ENCODE measurements at regions not wholly inside any gene's neighbourhood (a gene's known extent, or its start where the extent isn't known, plus 50 kb on each side); places are given as distances from the start of the nearest gene placed in this dataset.
"Not testable (repeated sequence)": the region's sequence is repeated elsewhere in the genome, so short reads cannot be mapped to it uniquely, and the experiment has no call there.

DNA sequence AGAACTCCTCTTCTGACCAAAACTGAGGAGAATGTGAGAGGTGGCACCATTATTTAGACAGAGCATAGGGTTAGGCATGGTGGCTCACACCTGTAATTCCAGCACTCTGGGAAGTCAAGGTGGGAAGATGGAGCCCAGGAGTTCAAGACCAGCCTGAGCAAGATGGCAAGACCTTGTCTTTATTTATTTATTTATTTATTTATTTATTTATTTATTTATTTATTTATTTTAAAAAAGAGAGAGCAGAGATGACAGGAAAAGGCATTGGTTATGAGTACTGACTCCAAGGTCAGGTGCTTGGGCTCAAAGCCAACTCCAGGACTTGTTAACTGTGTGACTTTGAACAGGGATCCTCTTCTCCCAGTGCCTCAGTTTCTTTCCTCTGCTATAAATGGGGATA is 217.7 kb downstream of the MEX3B start:
- no peak for DNase-seq (ENCODE audit: extremely low read depth in 1 of 2, low read depth in 1 of 2)

DNA sequence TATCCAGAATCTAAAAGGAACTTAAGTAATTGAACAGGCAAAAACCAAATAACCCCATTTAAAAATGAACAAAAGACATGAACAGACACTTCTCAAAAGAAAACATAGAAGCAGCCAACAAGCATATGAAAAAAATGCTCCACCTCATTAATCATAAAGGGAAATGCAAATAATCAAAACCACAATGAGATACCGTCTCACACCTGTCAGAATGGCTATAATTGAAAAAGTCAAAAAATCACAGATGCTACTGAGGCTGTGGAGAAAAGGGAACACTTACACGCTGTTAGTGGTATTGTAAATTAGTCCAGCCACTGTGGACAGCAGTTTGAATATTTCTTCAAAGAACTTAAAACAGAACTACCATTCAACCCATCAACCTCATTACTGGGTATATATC is 220.7 kb downstream of the MEX3B start:
- DNase-seq (ENCODE audit: extremely low read depth in 1 of 2, low read depth in 1 of 2), result no peak

DNA sequence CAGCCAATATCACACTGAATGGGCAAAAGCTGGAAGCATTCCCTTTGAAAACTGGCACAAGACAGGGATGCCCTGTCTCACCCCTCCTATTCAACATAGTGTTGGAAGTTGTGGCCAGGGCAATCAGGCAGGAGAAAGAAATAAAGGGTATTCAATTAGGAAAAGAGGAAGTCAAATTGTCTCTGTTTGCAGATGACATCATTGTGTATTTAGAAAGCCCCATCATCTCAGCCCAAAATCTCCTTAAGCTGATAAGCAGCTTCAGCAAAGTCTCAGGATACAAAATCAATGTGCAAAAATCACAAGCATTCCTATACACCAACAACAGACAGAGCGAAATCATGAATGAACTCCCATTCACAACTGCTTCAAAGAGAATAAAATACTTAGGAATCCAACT is 223.2 kb downstream of the MEX3B start:
- DNase-seq (ENCODE audit: extremely low read depth in 1 of 2, low read depth in 1 of 2), result not testable (repeated sequence)

DNA sequence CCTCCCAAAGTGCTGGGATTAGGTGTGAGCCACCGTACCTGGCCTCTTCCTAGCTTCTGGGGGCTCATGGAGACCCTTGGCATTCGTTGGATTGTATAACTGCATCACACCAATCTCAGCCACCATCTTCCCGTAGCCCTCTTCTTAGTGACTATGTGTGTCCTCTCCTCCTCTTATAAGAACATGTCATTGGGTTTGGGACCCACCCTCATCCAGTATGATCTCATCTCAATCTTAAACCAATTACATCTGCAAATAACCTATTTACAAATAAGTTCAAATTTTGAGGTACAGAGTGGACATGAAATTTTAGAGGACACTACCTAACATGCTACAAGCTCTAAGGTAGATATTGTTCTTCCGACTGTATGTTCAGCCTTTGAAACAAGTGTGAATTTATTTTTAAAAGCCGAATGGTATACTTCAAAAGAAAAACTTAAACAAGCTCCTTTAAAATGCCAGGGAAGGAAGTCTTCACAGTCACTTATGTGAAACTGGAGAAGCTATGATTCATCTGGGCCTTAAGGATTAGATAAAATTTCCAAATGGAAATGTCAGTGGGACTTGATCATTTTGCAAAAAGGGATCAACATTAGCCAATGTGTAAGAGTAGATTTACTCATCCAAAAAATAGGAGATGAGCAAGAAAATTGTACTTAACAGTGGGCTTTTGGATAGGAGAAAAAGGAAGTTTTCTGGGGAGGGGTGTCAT is 225.7 kb downstream of the MEX3B start:
- DNase-seq (ENCODE audit: extremely low read depth in 1 of 2, low read depth in 1 of 2), result no peak

DNA sequence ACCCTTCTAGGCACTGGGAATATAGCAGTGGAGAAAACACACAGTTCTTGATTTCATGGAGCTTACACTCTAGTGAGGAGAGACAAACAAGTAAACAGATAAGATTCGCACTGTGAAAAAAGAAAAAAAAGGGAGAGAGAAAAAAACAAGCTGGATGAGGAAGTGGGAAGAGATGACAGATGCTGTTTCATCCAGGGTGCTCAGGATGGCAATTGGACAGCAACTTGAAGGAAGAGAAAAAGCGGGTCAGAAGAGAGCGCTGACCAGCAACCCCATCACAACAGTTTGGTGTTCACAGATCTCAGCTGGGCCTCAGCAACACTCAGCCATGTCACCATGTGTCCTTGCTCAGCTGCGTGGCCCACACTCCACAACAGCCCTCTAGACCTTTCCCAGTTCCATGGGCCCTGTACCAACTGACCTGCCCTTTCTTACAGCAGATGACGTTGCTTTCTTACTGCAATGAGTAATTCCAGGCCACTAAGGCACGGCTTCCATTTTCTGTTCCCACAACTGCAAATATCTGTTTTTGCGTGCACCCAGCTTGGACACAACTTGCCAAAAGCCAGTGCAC is 230.8 kb downstream of the MEX3B start:
- DNase-seq (ENCODE audit: extremely low read depth in 1 of 2, low read depth in 1 of 2), result no peak

DNA sequence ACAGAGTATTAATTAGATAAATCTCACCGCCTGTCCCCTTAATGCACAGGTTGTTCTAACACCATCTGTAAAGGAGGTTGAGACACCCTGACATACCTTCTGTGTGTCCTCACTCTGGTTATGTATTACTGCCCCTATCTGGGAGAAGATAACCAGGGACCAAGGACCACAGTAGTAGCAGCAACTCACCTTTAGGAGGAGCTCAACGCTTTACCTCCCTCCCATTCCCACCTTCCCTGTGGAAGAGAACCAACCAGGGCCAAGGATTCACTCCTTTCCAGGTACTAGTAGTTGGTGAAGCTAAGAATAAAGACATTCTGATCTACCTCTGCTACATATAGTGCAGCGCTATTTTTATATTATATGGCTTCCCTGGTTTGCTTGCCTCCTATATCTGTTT is 232.6 kb downstream of the MEX3B start:
- no peak for DNase-seq (ENCODE audit: extremely low read depth in 1 of 2, low read depth in 1 of 2)

DNA sequence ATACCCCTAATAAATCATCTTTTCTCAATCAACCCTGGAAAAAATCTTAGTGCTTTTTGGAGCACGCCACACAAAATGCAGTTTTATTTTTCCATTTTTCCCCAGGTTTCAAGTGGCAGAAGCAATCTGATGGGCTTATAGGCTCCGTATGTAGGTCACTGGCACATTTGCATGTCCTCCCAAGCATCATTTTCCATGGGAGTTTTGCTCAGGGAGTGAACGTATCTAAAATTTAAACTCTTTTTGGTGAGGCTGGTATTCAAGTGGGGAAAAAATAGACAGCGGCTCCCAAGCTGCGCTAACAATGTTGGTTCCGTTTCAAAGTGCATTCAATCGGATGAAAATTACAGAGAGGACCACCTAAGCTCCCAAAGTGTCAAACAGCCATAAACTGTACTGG is 233.4 kb downstream of the MEX3B start:
- no peak for DNase-seq (ENCODE audit: extremely low read depth in 1 of 2, low read depth in 1 of 2)

DNA sequence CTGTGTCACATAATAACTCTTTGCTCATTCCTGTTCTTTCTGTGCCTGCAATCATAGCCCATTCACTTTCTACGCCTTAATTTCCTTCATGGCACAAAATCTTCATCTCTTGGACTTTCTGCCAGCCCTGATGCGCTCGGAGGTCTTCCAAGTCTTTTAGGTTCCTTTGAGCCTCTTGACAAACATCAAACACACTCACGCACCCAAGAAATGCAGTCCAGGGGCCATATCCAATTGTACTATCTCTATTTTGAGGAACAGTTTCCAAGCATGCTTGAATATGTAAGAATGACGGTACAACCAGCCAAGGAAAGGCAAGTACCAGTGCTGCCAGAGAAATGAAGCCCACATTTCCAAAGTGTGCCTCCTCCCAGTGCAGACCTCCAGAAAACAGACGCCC is 234.1 kb downstream of the MEX3B start:
- no peak for DNase-seq (ENCODE audit: extremely low read depth in 1 of 2, low read depth in 1 of 2)

DNA sequence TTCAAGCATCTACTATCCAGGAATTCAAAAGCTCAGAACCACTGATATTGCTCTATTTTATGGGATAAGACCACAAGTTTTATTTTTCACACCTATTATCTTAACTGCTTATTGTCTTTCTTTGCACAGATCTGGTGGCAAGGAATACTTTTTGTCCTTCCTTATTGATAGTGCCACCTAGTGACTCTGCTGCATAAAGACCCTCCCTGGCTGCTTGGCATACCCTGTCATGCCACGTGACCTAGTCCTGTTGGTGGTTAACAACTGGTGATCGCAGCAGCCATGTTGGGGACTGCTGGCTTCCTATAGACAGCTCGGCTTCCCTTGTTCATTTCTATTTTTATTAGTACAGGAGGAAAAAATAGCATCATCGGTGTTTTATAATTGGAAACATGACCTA is 236.3 kb downstream of the MEX3B start:
- DNase-seq (ENCODE audit: extremely low read depth in 1 of 2, low read depth in 1 of 2), result peak in 1 of 2 donors; percentile 3

DNA sequence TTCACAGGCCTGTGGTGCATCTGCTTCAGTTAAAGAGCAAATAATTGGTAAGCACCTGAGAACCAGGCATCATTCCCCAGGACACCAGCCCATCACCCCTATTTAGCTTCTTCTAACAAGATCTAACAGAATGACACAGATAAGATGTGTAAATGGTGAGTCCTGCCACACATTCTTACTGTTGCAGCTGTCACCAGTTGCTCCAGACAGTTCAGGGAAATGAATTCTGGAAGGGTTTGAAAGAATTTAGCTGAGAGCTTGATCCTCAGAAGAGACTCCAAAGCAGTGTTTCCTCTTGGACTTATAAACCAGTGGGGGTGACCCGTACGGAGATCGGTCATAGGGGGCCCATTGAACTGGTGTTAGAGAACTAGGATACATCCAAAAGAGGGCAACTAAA is 238.0 kb downstream of the MEX3B start:
- DNase-seq (ENCODE audit: extremely low read depth in 1 of 2, low read depth in 1 of 2), result no peak

DNA sequence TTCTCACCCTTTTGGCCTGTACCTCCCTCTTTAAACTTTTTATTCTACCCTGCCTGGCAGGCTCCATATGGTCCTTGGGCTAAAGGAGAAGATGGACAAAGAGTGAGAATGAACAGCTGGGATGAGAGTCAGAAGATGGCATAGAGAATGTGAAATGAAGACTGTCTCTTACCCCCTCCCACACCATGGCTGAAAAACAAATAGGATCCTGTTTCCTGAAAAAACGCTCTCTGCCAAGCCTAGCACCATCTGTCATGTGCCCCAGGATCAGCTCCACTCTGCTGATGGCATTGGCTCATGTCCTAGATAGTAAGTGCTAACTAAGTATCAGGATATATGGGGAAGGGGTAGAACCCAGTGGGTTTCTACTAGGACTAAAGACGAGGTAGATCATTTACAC is 238.6 kb downstream of the MEX3B start:
- no peak for DNase-seq (ENCODE audit: extremely low read depth in 1 of 2, low read depth in 1 of 2)

DNA sequence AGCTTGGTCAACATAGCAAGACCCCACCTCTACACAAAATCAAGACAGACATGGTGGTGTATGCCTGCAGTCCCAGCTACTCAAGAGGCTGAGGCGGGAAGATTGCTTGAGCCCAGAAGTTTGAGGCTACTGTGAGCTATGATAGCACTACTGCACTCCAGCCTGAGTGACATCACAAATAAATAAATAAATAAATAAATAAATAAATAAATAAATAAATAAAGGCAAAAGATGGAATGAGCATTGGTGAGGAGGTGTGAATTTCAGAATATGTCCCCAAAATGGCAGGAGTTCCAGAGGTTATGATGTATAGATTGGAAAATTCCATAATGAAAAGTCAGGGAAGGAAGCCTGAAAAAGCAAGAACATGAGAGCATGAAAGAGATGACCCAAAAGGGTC is 249.9 kb downstream of the MEX3B start:
- no peak for DNase-seq (ENCODE audit: extremely low read depth in 1 of 2, low read depth in 1 of 2)

DNA sequence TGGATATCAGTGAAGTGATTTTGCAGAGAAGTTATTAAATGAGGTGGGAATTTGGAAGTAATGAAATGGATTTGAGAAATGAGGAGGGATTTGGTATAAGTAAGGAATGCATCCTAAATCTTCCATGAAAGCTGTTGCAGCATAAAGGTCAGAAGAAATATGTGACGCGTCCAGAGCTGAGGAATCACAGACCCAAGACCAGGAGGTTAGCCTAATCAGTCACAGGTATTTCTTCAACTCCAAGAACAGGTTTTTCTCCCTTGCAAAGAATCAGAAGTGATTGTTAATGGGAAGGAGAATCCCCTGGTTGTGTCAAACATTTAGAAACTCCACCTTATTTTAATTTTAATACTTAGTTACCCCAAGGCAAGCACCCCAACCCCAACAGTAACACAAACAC is 253.2 kb downstream of the MEX3B start:
- DNase-seq (ENCODE audit: extremely low read depth in 1 of 2, low read depth in 1 of 2), result no peak

DNA sequence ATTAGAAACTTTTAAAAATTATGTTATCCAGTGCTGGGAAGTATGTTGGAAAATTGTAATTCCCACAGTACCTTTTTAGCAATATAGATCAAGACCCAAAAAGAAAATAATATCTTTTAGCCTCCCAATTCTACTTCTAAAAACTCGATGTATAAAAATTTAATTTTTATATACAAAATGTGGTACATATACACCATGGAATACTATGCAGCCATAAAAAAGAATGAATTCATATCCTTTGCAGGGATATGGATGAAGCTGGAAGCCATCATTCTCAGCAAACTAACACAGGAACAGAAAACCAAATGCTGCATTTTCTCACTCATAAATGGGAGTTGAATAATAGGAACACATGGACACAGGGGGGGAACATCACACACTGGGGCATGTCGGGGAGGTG is 254.5 kb downstream of the MEX3B start:
- not testable (repeated sequence) for DNase-seq (ENCODE audit: extremely low read depth in 1 of 2, low read depth in 1 of 2)

DNA sequence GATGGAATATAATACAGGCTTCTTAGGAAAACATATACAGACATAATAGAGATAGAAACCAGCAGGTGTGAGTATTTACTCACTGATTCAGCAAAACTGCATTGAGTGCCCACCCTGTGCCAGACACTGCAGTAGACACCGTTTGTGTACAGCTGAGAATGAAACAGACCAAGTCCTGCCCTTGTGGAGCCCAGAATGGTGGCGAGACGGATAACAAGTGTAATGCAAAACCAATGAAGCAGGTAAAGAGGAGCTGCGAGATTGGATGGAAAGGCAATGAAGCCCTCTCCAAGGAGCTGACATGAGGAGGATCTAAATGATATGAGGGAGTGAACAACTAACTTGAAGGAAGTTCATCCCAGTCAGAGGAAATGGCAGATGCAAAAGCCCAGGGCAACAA is 256.4 kb downstream of the MEX3B start:
- DNase-seq (ENCODE audit: extremely low read depth in 1 of 2, low read depth in 1 of 2), result no peak

DNA sequence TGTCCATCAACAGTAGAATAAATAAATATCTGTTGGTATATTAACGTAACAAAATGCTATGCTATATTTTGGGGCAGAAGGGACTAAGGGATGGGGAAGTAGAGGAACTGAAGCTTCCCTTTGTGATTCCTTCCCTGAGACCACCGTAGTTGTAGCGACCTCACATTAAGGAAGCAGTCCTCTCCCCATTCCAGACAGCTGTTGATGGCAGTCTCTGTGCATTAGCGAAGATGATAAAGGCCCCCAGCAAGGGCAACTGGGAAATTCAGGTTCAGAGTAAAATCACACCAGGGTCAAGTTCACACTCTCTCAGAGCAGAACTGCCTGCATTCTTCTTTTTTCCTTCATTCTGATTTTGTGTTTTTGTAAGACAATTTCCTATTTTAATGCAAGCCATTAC is 259.0 kb downstream of the MEX3B start:
- no peak for DNase-seq (ENCODE audit: extremely low read depth in 1 of 2, low read depth in 1 of 2)

DNA sequence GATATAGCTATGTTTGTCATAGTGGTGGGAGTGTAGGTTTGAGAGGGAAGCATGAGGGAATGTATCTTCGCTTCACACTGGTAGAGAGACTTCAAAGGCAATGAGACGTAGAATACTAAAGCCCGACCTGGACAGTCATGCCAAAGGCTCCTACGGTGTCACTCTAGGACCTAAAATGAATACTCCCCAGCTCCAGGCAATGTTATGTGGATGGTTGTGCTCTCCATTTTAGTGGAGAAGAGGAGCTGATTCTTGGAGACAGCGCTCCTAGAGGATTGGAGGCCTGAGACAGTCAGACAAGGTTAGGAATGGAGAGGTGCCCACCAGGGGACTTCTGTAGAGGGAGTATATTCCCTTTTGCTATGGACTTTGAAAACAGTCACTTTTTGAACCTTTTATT is 260.1 kb downstream of the MEX3B start:
- no peak for DNase-seq (ENCODE audit: extremely low read depth in 1 of 2, low read depth in 1 of 2)

DNA sequence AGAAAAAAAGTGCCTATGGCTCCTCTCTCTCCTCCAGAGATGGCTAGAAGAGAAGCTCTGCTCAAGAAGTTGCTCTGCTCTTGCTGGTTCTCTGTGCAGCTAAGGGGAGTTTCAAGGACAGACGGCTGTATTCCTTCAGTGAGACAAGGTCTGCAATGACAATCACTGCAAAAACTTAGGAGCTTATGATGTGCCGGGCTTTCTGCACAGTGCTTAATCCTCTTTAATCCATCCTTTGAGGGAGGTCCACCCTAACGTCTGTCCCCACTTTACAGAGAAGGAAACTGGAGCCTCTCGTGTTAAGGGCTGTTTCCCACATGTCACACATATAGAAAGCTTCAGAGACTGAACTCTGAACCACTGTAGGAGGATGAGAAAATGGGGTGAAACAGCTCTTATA is 260.6 kb downstream of the MEX3B start:
- no peak for DNase-seq (ENCODE audit: extremely low read depth in 1 of 2, low read depth in 1 of 2)

DNA sequence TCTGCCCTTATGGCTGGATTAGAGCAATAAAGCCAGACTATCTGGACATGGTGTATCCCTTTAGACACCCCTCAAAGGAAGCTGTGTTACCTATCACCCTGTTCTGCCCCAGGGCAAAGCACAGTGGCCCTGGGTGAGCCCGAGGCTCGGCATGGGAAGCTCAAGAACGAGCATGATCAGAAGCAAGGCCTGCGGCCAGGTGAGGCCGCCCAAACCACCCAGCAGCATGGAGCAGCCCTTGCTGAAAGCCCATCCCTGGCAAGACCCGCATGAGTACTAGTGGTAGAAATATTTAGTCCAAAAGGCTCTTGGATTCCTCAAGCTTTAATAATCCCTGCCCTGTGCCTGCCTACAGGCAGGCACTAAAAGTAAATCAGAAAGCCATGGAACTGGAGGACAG is 261.1 kb downstream of the MEX3B start:
- no peak for DNase-seq (ENCODE audit: extremely low read depth in 1 of 2, low read depth in 1 of 2)

DNA sequence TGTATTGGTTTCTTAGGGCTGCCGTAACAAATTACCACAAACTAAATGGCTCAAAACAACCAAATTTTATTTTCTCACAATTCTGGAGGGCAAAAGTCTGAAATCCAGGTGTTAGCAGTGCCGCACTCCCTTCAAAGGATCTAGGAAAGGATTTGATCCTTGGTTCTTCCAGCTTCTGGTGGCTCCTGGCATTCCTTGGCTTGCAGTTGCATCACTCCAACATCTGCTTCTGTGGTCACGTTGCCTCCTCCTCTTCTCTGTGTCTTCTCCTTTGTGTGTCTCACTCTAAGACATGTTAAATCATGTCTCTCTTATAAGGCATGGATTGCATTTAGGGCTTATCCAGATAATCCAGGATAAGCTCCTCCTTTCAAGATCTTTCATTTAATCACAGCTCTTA is 262.2 kb downstream of the MEX3B start:
- no peak for DNase-seq (ENCODE audit: extremely low read depth in 1 of 2, low read depth in 1 of 2)

DNA sequence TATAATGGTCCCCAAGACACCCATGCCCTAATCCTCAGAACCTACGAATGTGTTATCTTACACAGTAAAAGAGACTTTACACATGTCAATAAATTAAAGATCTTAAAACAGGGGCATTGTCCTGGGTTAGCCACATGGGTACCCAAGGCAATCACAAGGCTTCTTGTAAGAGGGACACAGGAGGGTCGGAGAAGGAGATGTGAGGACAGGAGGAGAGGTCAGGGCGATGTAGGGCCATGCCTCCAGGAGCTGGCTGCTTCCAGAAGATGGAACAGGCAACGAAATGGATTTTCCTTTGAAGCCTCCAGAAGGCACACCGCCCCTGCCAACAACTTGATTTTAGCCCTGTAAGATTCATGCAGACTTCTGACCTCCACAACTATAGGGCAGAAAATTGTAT is 262.7 kb downstream of the MEX3B start:
- no peak for DNase-seq (ENCODE audit: extremely low read depth in 1 of 2, low read depth in 1 of 2)

DNA sequence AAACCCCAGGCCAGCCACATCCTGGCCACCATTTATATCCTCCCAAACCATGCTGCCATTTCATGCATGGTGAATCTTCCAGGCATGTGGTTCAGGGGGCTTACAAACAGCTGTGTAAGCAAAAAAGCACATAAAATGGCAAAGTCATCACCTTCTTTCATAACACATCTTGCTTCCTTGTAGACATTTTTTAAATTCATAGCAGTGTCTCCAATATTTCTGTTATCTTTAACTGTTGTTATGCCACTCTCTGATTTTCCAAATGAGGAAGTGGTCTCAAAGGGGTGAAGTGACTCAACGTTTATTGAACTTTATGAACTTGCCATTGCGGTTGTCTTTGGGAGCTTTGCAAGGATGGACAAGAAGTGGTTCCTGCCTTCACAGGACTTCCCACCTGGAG is 264.4 kb downstream of the MEX3B start:
- no peak for DNase-seq (ENCODE audit: extremely low read depth in 1 of 2, low read depth in 1 of 2)

DNA sequence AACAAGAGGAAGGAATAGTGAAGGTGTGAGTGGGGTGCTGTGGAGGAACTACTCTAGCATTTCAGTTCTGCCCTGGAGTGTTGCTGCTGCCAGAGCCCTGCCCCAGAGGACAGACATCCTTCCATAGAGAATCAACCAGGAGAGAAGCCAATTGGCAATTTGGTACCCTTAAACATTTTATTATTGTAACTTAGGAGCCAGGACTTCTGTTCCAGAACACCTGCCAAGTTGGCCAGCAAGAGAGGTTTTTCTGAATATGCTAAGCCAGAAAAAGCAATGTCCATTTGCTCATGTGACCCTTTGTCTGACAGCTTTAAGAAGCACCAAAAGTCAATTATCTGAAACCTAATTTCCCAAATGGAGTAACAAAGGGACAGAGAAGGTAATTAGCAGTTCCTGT is 264.9 kb downstream of the MEX3B start:
- no peak for DNase-seq (ENCODE audit: extremely low read depth in 1 of 2, low read depth in 1 of 2)

All from stimulated activated CD8-positive, alpha-beta memory T cell treated with anti-CD3 and anti-CD28 coated beads, Interleukin-7, amount 100 ng/mL, for 48 hours (primary cell).